ENCODE measurements at regions not wholly inside any gene's neighbourhood (a gene's known extent, or its start where the extent isn't known, plus 50 kb on each side); places are given as distances from the start of the nearest gene placed in this dataset.
"Not testable (repeated sequence)": the region's sequence is repeated elsewhere in the genome, so short reads cannot be mapped to it uniquely, and the experiment has no call there.

DNA sequence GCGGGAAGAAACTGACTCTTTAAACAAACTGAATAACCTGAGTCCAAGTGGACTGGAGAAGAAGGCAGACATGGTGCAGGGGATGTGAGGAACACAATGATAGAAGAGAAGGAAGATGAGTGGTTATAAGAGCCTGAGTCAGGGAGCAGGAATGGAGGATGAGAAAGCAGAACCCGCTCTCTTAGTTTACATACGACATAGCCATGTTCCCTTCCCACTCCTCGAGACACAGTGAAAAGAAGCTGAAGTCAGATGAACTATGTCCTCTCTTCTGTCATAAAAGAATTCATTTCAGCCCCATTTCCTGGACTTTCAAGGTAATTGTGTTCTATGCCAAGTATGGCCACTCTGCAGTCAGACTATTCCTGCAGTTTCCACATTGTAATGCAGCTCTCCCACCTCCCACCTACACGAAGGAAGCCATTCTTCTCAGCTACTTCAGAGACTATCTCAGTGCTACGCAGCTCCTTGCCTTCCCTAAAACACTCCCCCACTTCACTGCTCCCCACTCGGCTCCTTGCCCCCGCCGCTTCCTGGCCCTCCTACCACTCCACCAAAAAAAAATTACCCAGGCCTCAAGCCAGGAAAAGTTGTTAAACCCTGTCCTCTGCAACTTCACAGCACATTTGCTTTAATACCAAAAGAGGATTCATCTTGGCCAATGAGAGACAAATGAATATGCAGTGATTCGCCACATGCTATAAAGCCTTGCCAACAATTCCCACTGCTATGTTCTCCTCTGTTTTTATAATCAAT is 323.4 kb upstream of the EPHA4 start:
- no peaks in the 10 kb centered on the region; the same call in 1 of the 2 replicates for H3K9me3 ChIP-seq (replicated peaks)
- no peaks in the 10 kb centered on the region for H3K4me1 ChIP-seq
- H3K27me3 ChIP-seq, result no peaks in the 10 kb centered on the region
- H3K36me3 ChIP-seq, result no peaks in the 10 kb centered on the region
- no peak overlapping the region for H3K27ac ChIP-seq
- no peak overlapping the region for H3K4me3 ChIP-seq
- no peak for DNase-seq

DNA sequence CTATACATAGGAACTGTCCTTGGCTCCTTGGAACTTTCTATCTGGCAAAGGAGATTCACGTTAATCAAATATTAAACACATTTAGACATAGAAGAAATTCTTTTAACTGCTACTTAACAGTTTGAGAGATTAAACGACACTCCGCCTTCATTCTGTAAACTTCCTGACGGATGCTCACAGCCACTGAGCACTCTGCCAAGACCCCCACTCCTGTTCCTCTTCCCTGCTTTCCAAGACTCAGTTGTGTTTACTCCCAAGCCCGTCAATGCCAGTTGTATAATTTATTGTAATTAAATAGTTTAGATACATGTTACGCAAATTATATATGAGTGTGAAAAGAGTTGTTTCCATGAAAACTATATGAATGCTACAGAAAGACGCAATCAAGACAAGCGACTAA is 321.4 kb upstream of the EPHA4 start:
- no peak overlapping the region for H3K4me3 ChIP-seq
- H3K27me3 ChIP-seq, result no peaks in the 10 kb centered on the region
- no peak for DNase-seq
- H3K27ac ChIP-seq, result no peak overlapping the region
- no peaks in the 10 kb centered on the region; the same call in 1 of the 2 replicates for H3K9me3 ChIP-seq (replicated peaks)
- no peaks in the 10 kb centered on the region for H3K4me1 ChIP-seq
- no peaks in the 10 kb centered on the region for H3K36me3 ChIP-seq

DNA sequence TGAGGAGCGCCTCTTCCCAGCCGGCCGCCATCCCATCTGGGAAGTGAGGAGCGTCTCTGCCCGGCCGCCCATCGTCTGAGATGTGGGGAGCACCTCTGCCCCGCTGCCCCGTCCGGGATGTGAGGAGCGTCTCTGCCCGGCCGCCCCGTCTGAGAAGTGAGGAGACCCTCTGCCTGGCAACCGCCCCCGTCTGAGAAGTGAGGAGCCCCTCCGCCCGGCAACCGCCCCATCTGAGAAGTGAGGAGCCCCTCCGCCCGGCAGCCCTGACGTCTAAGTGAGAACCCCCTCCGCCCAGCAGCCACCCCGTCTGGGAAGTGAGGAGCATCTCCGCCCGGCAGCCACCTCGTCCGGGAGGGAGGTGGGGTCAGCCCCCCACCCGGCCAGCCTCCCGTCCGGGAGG is 319.9 kb upstream of the EPHA4 start:
- H3K27me3 ChIP-seq; H3K4me3 ChIP-seq; H3K4me1 ChIP-seq; H3K9me3 ChIP-seq (replicated peaks); H3K36me3 ChIP-seq; H3K27ac ChIP-seq; DNase-seq: not testable (repeated sequence)

DNA sequence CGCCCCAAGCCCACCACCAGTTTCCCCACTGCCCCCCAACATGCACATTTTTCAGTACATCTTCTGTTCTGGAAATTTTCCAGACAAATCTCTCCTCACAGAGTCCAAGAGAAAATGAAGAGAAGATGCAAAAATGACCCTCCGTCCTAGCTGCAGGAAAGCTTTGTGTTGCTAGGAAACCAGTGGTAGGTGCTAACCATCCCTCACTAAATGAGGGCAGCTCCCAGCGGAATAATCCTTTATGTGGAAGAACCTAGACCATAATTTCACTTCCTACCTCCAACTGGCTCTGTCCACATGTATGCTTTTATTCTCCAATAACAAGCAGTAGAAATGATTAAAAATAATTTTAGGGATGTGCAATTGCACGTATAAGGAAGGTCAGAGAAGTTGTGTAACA is 311.9 kb upstream of the EPHA4 start:
- Histone ChIP-seq H3K27ac (no peak overlapping the region), H3K9me3 (replicated peaks) (no peaks in the 10 kb centered on the region), H3K27me3 (no peaks in the 10 kb centered on the region), H3K36me3 (no peaks in the 10 kb centered on the region), H3K4me1 (no peaks in the 10 kb centered on the region), H3K4me3 (no peak overlapping the region)
- DNase-seq, result no peak

DNA sequence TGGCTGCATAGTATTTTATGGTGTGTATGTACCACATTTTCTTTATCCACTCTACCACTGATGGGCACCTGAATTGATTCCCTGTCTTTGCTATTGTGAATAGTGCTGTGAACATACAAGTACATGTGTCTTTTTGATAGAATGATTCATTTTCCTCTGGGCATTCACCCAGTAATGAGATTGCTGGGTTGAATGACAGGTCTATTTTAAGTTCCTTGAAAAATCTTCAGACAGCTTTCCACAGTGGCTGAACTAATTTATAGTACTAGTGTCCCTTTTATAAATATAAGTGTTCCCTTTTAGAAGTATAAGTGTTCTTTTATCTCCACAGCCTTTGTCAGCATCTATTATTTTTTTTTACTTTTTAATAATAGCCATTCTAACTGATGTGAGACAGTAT is 303.9 kb upstream of the EPHA4 start:
- no peak overlapping the region for H3K27ac ChIP-seq
- no peaks in the 10 kb centered on the region for H3K4me1 ChIP-seq
- DNase-seq, result no peak
- no peaks in the 10 kb centered on the region for H3K9me3 ChIP-seq (replicated peaks)
- no peaks in the 10 kb centered on the region for H3K27me3 ChIP-seq
- H3K36me3 ChIP-seq, result no peaks in the 10 kb centered on the region
- no peak overlapping the region for H3K4me3 ChIP-seq

DNA sequence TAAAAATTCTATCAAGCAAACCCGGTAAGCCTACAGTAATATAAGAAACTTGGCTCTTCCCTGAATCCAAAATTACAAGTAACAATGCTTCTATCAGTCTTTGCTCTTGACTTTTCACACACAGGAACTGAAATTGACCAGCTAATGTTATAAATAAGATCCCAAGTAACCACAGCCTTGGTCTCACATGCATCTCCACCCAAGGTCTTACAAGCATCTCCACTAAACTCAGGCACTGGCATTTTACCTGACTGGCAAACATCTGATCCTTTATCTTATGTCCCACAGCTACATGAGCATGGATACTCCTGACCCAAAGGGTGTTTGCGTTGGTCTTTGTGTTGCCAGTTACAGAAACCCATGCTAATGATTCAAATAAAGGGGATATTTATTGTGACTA is 302.3 kb upstream of the EPHA4 start:
- no peaks in the 10 kb centered on the region for H3K4me1 ChIP-seq
- H3K36me3 ChIP-seq, result no peaks in the 10 kb centered on the region
- no peaks in the 10 kb centered on the region for H3K9me3 ChIP-seq (replicated peaks)
- H3K27ac ChIP-seq, result no peak overlapping the region
- no peak overlapping the region for H3K4me3 ChIP-seq
- H3K27me3 ChIP-seq, result no peaks in the 10 kb centered on the region
- DNase-seq, result no peak

DNA sequence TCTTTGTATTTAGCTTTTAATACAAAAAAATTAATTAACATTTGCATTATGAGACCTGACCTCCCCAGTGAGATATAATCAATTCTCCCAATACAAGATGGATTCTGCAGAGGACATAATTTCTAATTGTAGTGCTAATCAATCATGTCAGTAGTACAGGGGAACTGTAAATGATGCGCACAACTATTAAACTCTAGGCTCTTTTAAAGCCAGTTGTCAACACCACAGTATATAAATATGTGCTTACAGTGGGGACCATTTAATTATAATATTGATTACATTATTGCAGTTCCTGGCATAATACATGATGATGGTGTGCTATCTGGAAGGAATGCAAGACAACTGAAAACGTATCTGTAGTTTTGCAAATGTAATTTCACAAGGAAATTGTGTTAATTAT is 285.6 kb upstream of the EPHA4 start:
- no peak for DNase-seq
- Histone ChIP-seq H3K36me3 (no peaks in the 10 kb centered on the region), H3K4me3 (no peak overlapping the region), H3K4me1 (no peaks in the 10 kb centered on the region), H3K27me3 (no peaks in the 10 kb centered on the region), H3K9me3 (replicated peaks) (no peaks in the 10 kb centered on the region), H3K27ac (no peak overlapping the region)

DNA sequence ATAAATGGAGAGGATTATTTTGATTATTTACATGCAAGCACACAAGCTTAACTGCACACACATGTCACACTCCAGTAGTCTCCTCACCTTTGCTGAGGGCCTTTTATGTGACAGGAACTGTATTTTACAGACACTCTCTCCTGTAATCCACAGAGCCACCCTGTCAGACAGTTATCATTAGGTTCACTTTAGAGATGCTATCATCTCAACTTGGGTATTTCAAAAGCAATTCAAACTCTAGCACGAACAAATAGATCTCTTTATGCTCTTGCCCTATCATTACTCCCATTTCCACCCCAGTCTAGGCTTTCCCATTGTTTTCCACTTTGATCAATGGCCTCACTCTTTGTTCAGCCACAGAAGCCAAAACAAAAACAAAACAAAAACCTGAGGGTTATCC is 281.2 kb upstream of the EPHA4 start:
- no peak overlapping the region for H3K27ac ChIP-seq
- no peaks in the 10 kb centered on the region for H3K27me3 ChIP-seq
- H3K4me1 ChIP-seq, result no peaks in the 10 kb centered on the region; the same call in 1 of the 2 replicates
- H3K9me3 ChIP-seq (replicated peaks), result no peaks in the 10 kb centered on the region
- no peak overlapping the region for H3K4me3 ChIP-seq
- H3K36me3 ChIP-seq, result no peaks in the 10 kb centered on the region
- no peak for DNase-seq

DNA sequence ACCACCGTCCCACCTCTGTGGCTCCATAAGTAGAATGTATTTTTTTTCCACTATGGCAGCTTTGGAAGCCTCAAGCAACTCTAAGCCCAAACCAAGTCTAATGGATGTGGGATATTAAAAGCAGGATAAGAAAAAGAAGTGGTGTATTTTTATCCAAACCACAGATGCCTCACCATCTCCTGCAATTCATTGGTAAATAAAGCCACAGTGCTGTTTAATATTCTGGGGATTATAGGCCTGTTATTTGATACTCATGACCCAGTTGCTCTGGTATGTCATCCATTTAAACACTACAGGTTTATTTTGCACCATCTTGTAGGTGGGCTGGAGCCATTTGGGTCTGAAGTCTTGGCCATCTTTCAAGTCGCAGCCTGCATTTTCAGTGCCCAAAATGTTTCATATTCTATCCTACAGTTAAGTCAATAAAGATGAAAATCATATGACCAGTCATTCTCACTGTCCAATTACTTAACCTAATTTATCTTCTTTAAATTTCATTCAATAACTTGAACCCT is 279.5 kb upstream of the EPHA4 start:
- H3K4me1 ChIP-seq, result no peaks in the 10 kb centered on the region; the same call in 1 of the 2 replicates
- H3K9me3 ChIP-seq (replicated peaks), result no peaks in the 10 kb centered on the region
- no peaks in the 10 kb centered on the region for H3K36me3 ChIP-seq
- H3K27me3 ChIP-seq, result no peaks in the 10 kb centered on the region
- peak in 1 of 2 experiments; percentile 34 for DNase-seq
- H3K4me3 ChIP-seq, result no peak overlapping the region
- H3K27ac ChIP-seq, result no peak overlapping the region

DNA sequence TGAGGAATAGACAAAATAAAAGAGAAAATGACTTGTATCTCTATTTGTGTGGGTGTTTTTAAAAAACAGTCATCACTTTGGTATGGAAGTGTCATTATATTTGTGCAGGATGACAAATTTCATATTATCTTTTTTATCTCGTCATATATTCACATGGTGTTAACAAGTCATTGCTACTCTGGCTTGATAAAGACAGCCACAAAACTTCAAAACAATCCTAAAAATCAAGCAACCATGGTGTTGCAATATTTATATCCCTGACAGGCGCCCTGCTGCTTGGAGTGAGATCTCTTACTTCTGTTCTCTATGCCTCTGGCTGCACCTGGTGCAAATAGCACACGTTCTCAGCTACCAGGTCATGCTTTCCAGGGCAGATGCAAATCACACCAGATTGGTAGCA is 278.0 kb upstream of the EPHA4 start:
- Histone ChIP-seq H3K9me3 (replicated peaks) (no peaks in the 10 kb centered on the region), H3K4me1 (no peaks in the 10 kb centered on the region; the same call in 1 of the 2 replicates), H3K27ac (no peak overlapping the region), H3K27me3 (no peaks in the 10 kb centered on the region), H3K4me3 (no peak overlapping the region), H3K36me3 (no peaks in the 10 kb centered on the region)
- no peak for DNase-seq

DNA sequence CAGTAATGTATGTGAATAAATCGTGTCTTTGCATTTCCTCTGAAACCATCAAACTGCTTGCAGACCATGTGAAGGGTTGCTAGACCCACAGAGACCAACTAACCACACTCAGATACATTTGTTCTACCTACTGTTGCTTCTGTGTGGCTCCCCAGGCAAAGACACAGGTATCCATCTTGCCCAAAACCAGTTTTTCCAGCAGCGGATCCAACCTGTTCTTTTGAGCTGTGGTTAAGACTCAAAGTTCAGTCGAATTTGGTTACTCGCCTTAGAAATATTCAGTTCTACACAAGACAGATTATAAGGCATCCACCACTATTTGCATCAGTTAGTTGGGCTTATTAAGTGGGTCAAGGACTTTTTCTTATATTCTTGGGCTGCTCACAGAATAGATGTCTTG is 276.2 kb upstream of the EPHA4 start:
- no peak overlapping the region for H3K27ac ChIP-seq
- no peak overlapping the region for H3K4me3 ChIP-seq
- DNase-seq, result no peak
- no peaks in the 10 kb centered on the region for H3K9me3 ChIP-seq (replicated peaks)
- H3K4me1 ChIP-seq, result peaks cover 4% of the 10 kb centered on the region; the same call in 1 of the 2 replicates
- no peaks in the 10 kb centered on the region for H3K36me3 ChIP-seq
- no peaks in the 10 kb centered on the region for H3K27me3 ChIP-seq

DNA sequence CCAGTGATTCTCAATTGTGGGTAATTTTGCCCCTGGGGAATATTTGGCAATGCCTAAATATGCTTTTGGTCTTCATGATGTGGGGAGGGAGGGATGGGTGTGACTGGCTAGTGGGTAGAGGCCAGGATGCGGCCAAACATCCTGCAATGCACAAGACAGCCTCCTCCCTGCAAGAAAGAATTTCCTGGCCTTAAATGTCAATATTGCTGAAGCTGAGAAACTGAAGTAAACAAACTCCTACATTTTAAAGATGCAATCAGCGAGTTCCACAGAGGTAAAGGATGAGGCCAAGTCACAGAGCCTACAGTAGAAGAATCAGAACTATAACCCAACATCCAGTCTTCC is 272.9 kb upstream of the EPHA4 start:
- Histone ChIP-seq H3K9me3 (replicated peaks) (no peaks in the 10 kb centered on the region), H3K27me3 (no peaks in the 10 kb centered on the region), H3K36me3 (no peaks in the 10 kb centered on the region), H3K27ac (no peak overlapping the region), H3K4me1 (0 out of 2 replicates have a peak, but pooled peaks cover 4% of the 10 kb centered on the region), H3K4me3 (no peak overlapping the region)
- no peak for DNase-seq

DNA sequence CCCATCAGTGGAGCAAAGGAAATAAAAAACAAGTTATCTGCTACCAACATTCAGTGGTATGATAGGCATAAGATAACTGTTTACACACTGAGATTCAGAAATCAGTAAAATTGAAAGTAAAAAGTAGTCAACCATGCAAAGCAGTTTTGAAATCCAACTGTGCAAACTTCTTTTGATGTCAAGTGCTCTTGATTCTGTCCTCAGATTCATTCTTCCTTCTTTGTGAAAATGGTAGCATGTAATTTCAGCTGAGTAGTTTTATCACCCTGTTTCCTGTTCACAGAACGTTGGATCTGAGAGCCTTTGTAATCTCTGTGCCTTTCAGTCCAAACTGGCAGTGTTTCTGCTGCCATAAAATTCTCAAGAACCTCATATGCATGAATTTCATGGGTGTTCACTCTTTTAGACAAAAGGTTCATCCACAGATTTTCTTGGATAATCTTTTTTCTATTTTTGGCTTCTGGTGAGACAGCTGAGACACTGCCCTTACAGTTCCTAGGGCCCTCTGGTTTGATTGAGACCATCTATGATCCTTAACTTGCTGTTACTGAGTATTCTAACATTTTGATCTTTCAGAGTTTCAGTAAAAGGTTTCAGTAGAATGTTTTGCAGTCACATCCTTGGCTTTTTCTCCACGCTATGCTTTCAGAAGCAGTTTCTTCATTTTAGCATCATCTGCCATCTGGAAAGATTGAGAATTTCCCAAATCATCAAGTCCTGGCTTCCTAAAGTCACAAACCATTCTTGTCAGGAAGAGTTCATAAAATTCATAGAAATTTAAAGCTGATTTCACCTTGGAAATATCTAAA is 272.3 kb upstream of the EPHA4 start:
- Histone ChIP-seq H3K4me1 (0 out of 2 replicates have a peak, but pooled peaks cover 4% of the 10 kb centered on the region), H3K27me3 (no peaks in the 10 kb centered on the region), H3K36me3 (no peaks in the 10 kb centered on the region), H3K4me3 (no peak overlapping the region), H3K9me3 (replicated peaks) (no peaks in the 10 kb centered on the region), H3K27ac (no peak overlapping the region)
- DNase-seq, result peak in 1 of 2 experiments; percentile 10

DNA sequence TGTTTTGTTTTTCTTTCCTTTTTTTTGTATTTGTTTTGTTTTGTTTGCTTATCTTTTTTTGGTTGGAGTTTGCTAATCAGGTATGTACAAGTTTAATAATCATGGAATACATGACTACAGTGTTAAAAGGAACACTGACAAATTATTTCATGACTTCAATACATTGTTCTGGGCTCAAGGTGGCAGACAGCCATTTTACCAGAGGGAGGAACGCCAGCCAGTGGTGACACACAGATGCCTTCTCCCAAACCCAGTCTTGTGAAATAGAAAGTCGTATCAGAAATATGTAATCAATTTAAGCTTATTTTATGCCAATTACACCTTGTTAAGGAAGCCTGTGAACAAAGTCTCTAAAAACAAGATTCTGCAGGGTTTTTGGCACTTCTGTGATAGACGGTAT is 264.0 kb upstream of the EPHA4 start:
- no peak overlapping the region for H3K4me3 ChIP-seq
- no peaks in the 10 kb centered on the region for H3K4me1 ChIP-seq
- no peaks in the 10 kb centered on the region for H3K27me3 ChIP-seq
- no peaks in the 10 kb centered on the region for H3K9me3 ChIP-seq (replicated peaks)
- no peaks in the 10 kb centered on the region for H3K36me3 ChIP-seq
- DNase-seq, result no peak
- H3K27ac ChIP-seq, result no peak overlapping the region

DNA sequence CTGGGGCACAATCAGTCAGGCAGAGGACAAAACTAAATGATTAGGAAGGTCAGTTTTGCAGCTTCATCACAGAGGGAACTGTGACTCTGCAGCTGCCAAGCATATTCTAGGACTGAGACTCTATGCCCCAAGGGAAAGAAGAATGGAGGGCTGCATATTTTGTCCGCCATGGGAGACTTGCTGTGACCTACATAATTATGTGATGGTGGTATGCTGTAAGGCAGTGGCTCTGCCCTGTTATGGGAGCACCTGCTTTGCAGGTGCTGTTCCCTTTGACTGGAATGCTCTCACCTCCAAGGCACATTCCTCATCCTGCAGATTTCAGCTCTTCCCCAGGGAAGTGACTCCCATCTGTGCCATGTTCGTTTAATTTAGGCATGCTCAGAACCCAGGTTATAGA is 261.9 kb upstream of the EPHA4 start:
- no peak overlapping the region for H3K27ac ChIP-seq
- DNase-seq, result no peak
- H3K4me1 ChIP-seq, result no peaks in the 10 kb centered on the region
- no peak overlapping the region for H3K4me3 ChIP-seq
- H3K36me3 ChIP-seq, result no peaks in the 10 kb centered on the region
- no peaks in the 10 kb centered on the region for H3K9me3 ChIP-seq (replicated peaks)
- no peaks in the 10 kb centered on the region for H3K27me3 ChIP-seq
